HG03060 (cell line): ENCODE measurements at regions not wholly inside any gene's neighbourhood (a gene's known extent, or its start where the extent isn't known, plus 50 kb on each side); places are given as distances from the start of the nearest gene placed in this dataset.

Source experiments
- ATAC-seq: cut with Tn5 transposase; IDR thresholded peaks from one replicate; pipeline ENCODE4 v1.9.1; 2021; ENCODE audit warnings: low read depth, moderate number of reproducible peaks; ENCODE audit not compliant: unreplicated experiment

- ATAC-seq = no peak
Measured at GRCh38 chr1:37127254-37127748, 93.0 kb upstream of the GRIK3 start.

GRCh38 chr1:37128091-37128490 lies 93.8 kb upstream of the GRIK3 start:
- no peak for ATAC-seq

DNA sequence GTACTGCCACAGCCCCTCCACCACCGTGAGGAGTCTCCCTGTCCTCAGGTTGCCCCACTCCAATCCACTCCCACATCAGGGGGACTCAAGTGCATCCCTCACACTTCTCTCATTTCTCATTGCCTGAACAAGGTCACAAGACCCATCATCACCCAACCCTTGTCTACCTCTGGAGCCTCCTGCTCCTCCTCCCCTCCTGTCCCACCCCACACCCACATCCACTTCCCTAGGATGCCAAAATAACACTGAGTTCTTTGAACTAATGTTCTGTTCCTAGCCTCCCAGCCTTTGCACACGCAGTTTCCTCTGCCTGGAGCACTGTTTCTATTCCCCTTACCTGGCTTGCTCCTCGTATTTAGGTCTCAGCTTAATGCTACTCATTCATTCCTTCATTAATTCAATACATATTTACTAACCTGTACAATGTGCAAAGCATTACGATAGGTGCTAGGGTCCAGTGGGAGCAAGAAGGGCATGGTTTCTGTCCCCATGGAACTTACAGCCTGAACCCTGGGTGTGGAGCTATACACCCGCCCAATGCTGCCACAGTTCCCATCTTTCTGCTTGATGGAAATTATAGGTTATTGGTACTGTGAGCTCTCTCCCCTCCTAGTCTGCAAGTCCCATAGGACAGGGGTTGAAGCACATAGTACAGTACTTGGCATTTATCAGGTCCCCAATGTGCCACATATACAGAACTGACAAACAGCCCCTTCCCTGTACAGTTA lies 96.1 kb upstream of the GRIK3 start:
- no peak for ATAC-seq

- ATAC-seq = no peak
Measured at GRCh38 chr1:37131281-37131680, 97.0 kb upstream of the GRIK3 start.

DNA sequence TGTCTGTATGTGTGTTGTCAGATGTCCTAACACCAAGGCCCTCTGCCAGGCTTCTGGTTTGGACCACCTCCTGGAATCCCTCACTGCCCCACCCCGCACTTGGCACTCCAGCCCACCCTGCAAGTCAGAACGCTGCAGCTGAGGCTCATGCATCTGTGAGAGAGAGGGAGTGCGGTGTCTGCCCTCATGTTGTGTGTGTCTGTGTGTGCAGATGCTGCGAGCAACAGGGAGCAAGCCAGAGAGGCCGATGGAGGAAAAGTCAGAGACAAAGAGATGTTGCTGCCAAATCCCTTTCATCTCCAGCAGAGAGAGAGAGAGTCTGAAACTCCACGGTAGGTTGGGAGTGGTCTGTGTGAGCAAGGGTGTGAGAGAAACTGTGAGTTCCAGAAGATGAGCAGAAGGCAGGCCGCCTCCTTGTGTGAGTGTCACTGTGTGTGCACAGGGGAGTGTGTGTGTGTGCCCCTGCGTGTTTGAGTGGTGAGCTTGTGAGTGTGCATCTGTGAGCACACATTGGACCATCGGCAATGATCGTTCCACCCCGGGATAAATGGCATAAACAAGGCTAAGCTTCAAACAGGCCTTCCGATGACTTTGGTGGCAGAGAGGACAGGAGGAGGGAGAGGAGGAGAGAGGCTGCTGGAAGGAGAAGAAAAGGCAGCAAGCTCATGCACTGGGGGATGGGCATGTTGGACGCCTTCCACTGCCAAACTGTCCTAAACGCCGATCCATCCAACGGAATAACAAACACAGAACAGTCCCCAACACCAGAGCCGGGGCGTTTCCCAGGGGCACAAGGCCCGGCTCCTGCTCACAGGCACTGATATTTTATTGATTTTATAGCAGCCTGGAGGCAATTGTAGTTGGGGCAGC lies 99.2 kb upstream of the GRIK3 start:
- ATAC-seq = no peak

GRCh38 chr1:37134599-37134998 lies 100.3 kb upstream of the GRIK3 start:
- no peak for ATAC-seq

DNA sequence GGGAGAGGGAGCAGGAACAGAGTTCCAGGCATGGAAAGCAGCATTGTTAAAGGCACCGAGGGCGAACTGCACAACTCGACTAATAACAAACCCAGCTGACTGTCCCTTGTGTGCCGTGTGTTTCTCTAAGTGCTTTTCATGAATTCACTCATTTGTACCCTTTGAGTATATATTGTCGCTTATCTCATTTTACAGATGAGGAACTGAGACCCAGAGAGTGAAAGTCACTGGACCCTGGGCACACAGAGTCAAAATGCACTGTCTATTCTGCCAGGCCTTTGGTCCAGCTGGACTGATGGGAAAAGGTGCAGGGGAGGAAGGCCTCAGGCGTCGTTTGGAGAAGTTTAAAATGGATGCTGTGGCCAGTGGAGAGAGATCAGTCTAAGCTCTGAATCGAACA lies 100.7 kb upstream of the GRIK3 start:
- ATAC-seq = no peak

DNA sequence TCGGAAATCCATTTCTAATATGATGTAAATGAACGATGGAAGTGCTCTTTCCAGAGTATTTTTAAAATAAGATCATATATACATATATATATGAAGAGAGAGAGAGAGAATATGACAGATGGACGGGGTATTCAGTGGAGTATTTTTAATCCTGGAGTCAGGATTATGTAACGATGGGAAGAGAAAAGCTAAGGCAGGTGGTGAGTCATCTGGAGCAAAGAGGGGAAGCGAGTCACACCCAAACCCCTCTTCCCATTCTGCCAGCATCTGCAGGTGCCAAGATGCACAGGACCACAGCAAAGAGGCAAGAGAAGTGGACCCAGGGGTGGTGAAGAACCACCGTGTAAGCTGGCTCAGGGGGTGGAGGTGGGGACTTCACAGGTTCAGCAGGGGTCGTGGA lies 102.7 kb upstream of the GRIK3 start:
- ATAC-seq = no peak

DNA sequence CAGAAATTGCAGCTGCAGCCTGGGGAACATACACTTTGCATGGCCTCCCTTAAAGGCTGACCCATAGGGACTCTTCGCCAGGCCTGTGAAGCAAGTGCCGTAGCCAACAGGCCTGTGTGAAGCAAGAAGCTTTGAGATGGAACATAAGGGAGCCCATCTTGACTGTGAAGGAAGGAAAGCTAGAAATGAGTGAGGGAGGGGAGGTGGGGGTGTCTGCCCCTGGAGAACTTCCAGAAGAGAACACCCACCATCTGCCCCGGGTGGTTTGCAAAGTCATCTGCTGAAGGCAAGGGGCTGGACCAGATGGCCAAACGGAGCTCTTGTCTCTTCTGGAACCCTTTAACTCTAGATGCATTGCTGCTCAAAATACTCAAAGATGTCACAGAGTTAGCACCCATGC lies 103.3 kb upstream of the GRIK3 start:
- ATAC-seq = no peak

GRCh38 chr1:37143800-37144199 lies 109.5 kb upstream of the GRIK3 start:
- ATAC-seq = no peak

DNA sequence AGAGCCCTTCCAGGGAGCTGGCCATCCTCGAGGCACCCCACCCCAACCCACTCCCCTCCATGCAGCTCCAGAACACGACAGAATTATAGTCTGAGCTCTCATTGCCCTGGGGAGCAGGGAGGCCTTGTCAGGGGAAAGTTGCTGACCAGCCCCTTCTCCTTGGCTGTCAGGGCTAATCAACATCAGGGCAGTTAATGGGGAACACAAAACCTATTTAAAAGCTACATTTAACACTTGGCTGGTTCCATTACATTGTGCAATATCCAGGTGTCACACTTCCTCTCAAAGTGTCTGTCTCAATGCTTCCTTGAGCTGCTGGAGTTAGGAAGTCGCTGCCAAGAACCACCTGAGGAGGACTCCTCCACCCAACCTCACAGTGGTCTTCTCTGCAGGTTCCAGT lies 111.8 kb upstream of the GRIK3 start:
- ATAC-seq = no peak

- ATAC-seq = no peak
Measured at GRCh38 chr1:37147392-37147831, 113.1 kb upstream of the GRIK3 start.

DNA sequence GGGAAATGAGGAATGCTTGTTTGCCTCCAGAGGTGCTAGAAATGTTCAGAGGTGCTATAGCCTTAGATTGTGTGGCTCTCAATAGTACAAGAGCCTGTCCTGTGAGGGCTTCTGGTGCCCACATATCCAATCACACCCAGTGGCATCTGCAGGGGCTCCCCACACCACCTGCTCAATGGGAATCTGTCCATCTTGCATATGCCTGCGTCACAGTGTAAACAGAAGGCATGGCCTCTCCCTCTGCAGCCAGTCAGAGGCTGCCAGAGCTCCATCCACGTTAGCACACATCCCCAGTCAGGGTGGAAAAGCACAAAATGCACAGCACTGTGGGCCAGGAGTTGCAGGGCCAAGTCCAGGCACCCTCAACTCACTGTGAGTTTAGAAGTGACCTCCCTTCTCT lies 113.6 kb upstream of the GRIK3 start:
- ATAC-seq = no peak

- ATAC-seq = no peak
Measured at GRCh38 chr1:37148663-37149062, 114.3 kb upstream of the GRIK3 start.

DNA sequence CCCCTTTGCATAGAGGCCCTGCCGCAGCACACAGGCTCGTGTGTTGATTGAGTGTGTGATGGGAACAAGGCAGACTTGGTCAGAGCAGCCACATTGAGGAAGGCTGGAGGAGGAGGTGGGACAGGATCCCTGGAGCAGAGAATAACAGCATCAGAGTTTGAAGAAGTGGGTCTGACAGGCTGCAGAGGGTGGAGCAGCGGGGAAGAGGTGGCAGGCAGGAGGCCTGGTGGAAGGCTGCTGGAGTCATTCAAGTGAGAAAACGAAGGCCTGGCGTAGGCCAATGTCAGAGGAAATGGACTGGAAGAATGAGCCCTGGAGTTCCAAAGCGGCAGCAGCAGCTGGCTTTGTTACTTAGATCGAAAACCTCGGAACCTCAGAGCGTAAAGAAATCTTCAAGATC lies 115.0 kb upstream of the GRIK3 start:
- ATAC-seq = no peak

GRCh38 chr1:37150986-37151385 lies 116.7 kb upstream of the GRIK3 start:
- ATAC-seq = no peak

DNA sequence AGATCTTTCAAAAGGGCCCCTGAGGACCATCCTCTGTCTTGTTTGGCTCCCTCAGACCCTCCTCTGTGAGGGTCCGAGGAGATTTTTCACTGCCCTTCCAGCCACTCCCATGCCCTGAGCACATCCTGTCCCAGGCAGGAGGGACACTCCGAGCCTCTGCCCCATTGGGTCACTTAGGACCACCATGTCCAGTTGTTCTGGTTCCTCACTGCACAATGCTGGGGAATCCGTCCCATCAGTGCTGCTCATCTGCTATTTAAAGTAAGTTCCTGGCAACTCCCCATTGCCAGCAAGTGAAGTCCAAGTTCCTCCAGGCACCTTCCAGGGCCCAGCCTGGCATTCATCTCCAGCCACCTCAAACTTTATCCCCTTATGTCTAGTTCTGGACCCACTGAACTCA lies 117.5 kb upstream of the GRIK3 start:
- ATAC-seq = no peak

- no peak for ATAC-seq
Measured at GRCh38 chr1:37152491-37152890, 118.2 kb upstream of the GRIK3 start.

- no peak for ATAC-seq
Measured at GRCh38 chr1:37153116-37154100, 119.1 kb upstream of the GRIK3 start.

DNA sequence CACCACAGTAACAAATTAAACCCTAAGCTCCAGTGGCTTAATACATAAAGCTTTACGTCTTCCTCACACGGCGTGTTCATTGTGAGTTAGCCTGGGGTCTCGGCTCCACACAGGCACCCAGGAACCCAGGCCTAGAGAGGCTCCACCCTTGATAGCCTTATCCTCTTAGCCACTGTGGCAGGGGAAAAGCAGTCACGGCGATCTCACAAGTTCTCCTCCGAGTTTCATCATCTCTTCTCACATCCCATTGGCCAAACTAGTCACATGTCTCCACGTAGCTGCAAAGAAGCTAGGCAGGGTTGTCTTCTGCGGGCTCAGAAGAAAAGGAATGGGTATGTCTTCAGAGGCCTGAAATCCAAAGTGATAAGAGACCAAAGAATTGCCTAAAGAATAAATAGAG lies 122.3 kb upstream of the GRIK3 start:
- ATAC-seq = no peak

DNA sequence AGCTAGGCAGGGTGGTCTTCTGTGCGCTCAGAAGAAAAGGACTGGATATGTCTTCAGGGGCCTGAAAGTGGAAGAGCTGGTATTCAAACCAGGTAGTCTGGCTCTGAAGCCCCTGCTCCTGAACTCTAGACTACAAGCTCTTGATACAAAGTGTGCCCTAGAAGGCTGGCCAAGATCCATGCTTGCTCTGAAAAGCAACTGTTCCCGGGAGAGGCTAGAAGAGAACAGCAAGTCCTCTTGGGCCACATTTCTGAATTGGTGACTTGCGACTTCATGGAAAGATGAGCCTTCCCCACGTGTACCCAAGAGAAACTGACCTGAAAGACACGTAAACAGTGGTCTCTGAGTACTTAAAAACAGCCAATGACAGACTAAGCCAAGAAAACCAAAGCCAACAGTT lies 123.3 kb upstream of the GRIK3 start:
- no peak for ATAC-seq
